ENCODE measurements at regions not wholly inside any gene's neighbourhood (a gene's known extent, or its start where the extent isn't known, plus 50 kb on each side); places are given as distances from the start of the nearest gene placed in this dataset.
"Not testable (repeated sequence)": the region's sequence is repeated elsewhere in the genome, so short reads cannot be mapped to it uniquely, and the experiment has no call there.

GRCh38 chr14:43528321-43528720, 978.8 kb downstream of the FSCB start:
- H3K4me1 ChIP-seq (ENCODE audit: control insufficient read depth, insufficient read depth, low read length, unreplicated experiment) = no peaks in the 10 kb centered on the region
- no peaks in the 10 kb centered on the region for H3K27me3 ChIP-seq (ENCODE audit: insufficient read depth, low read length)
- no peak overlapping the region for H2AFZ ChIP-seq (ENCODE audit: low read length, unreplicated experiment)
- H3K27ac ChIP-seq (ENCODE audit: low read depth, low read length) = no peak overlapping the region
- no peak overlapping the region for H3K4me3 ChIP-seq (ENCODE audit: low read depth, low read length)
- H3K36me3 ChIP-seq (ENCODE audit: insufficient read depth, low read length) = no peaks in the 10 kb centered on the region
- H3K79me2 ChIP-seq (ENCODE audit: control insufficient read depth, insufficient read depth, low read length, unreplicated experiment) = no peaks in the 10 kb centered on the region

- no peak overlapping the region for H3K27ac ChIP-seq (ENCODE audit: low read depth, low read length)
- H3K36me3 ChIP-seq (ENCODE audit: insufficient read depth, low read length) = no peaks in the 10 kb centered on the region
- no peaks in the 10 kb centered on the region for H3K27me3 ChIP-seq (ENCODE audit: insufficient read depth, low read length)
- no peak overlapping the region for H2AFZ ChIP-seq (ENCODE audit: low read length, unreplicated experiment)
- H3K4me3 ChIP-seq (ENCODE audit: low read depth, low read length) = no peak overlapping the region
- H3K4me1 ChIP-seq (ENCODE audit: control insufficient read depth, insufficient read depth, low read length, unreplicated experiment) = no peaks in the 10 kb centered on the region
- no peaks in the 10 kb centered on the region for H3K79me2 ChIP-seq (ENCODE audit: control insufficient read depth, insufficient read depth, low read length, unreplicated experiment)
Measured at GRCh38 chr14:43525658-43526057, 981.4 kb downstream of the FSCB start.

GRCh38 chr14:43522901-43523300, 984.2 kb downstream of the FSCB start:
- no peak overlapping the region for H3K27ac ChIP-seq (ENCODE audit: low read depth, low read length)
- no peaks in the 10 kb centered on the region for H3K4me1 ChIP-seq (ENCODE audit: control insufficient read depth, insufficient read depth, low read length, unreplicated experiment)
- H3K79me2 ChIP-seq (ENCODE audit: control insufficient read depth, insufficient read depth, low read length, unreplicated experiment) = no peaks in the 10 kb centered on the region
- H3K4me3 ChIP-seq (ENCODE audit: low read depth, low read length) = no peak overlapping the region
- H3K36me3 ChIP-seq (ENCODE audit: insufficient read depth, low read length) = no peaks in the 10 kb centered on the region
- no peaks in the 10 kb centered on the region for H3K27me3 ChIP-seq (ENCODE audit: insufficient read depth, low read length)
- no peak overlapping the region for H2AFZ ChIP-seq (ENCODE audit: low read length, unreplicated experiment)

- H3K27me3 ChIP-seq (ENCODE audit: insufficient read depth, low read length) = no peaks in the 10 kb centered on the region
- no peak overlapping the region for H2AFZ ChIP-seq (ENCODE audit: low read length, unreplicated experiment)
- H3K27ac ChIP-seq (ENCODE audit: low read depth, low read length) = no peak overlapping the region
Measured at GRCh38 chr14:43522191-43522590, 984.9 kb downstream of the FSCB start.

GRCh38 chr14:43503508-43503907, 1003.6 kb downstream of the FSCB start:
- no peaks in the 10 kb centered on the region for H3K79me2 ChIP-seq (ENCODE audit: control insufficient read depth, insufficient read depth, low read length, unreplicated experiment)
- no peak overlapping the region for H2AFZ ChIP-seq (ENCODE audit: low read length, unreplicated experiment)
- H3K4me3 ChIP-seq (ENCODE audit: low read depth, low read length) = no peak overlapping the region
- H3K27me3 ChIP-seq (ENCODE audit: insufficient read depth, low read length) = no peaks in the 10 kb centered on the region
- no peaks in the 10 kb centered on the region for H3K36me3 ChIP-seq (ENCODE audit: insufficient read depth, low read length)
- no peak overlapping the region for H3K27ac ChIP-seq (ENCODE audit: low read depth, low read length)
- no peaks in the 10 kb centered on the region for H3K4me1 ChIP-seq (ENCODE audit: control insufficient read depth, insufficient read depth, low read length, unreplicated experiment)

More at GRCh38 chr14:43522191-43522590, 984.9 kb downstream of the FSCB start:
- no peaks in the 10 kb centered on the region for H3K79me2 ChIP-seq (ENCODE audit: control insufficient read depth, insufficient read depth, low read length, unreplicated experiment)
- H3K4me1 ChIP-seq (ENCODE audit: control insufficient read depth, insufficient read depth, low read length, unreplicated experiment) = no peaks in the 10 kb centered on the region
- H3K4me3 ChIP-seq (ENCODE audit: low read depth, low read length) = no peak overlapping the region
- H3K36me3 ChIP-seq (ENCODE audit: insufficient read depth, low read length) = no peaks in the 10 kb centered on the region

GRCh38 chr14:43492359-43492758, 1014.7 kb downstream of the FSCB start:
- not testable (repeated sequence) for H3K27me3 ChIP-seq (ENCODE audit: insufficient read depth, low read length); H2AFZ ChIP-seq (ENCODE audit: low read length, unreplicated experiment); H3K4me1 ChIP-seq (ENCODE audit: control insufficient read depth, insufficient read depth, low read length, unreplicated experiment); H3K36me3 ChIP-seq (ENCODE audit: insufficient read depth, low read length); H3K79me2 ChIP-seq (ENCODE audit: control insufficient read depth, insufficient read depth, low read length, unreplicated experiment); H3K27ac ChIP-seq (ENCODE audit: low read depth, low read length); H3K4me3 ChIP-seq (ENCODE audit: low read depth, low read length)

GRCh38 chr14:43483415-43483814, 1023.7 kb downstream of the FSCB start:
- H3K4me1 ChIP-seq (ENCODE audit: control insufficient read depth, insufficient read depth, low read length, unreplicated experiment) = no peaks in the 10 kb centered on the region
- no peaks in the 10 kb centered on the region for H3K27me3 ChIP-seq (ENCODE audit: insufficient read depth, low read length)
- no peak overlapping the region for H3K27ac ChIP-seq (ENCODE audit: low read depth, low read length)
- no peak overlapping the region for H3K4me3 ChIP-seq (ENCODE audit: low read depth, low read length)
- H3K79me2 ChIP-seq (ENCODE audit: control insufficient read depth, insufficient read depth, low read length, unreplicated experiment) = no peaks in the 10 kb centered on the region
- H3K36me3 ChIP-seq (ENCODE audit: insufficient read depth, low read length) = no peaks in the 10 kb centered on the region
- H2AFZ ChIP-seq (ENCODE audit: low read length, unreplicated experiment) = no peak overlapping the region

GRCh38 chr14:43481864-43482263, 1025.2 kb downstream of the FSCB start:
- H3K36me3 ChIP-seq (ENCODE audit: insufficient read depth, low read length) = no peaks in the 10 kb centered on the region
- H3K4me1 ChIP-seq (ENCODE audit: control insufficient read depth, insufficient read depth, low read length, unreplicated experiment) = no peaks in the 10 kb centered on the region
- no peak overlapping the region for H3K4me3 ChIP-seq (ENCODE audit: low read depth, low read length)
- no peak overlapping the region for H3K27ac ChIP-seq (ENCODE audit: low read depth, low read length)
- H2AFZ ChIP-seq (ENCODE audit: low read length, unreplicated experiment) = no peak overlapping the region
- H3K27me3 ChIP-seq (ENCODE audit: insufficient read depth, low read length) = no peaks in the 10 kb centered on the region
- H3K79me2 ChIP-seq (ENCODE audit: control insufficient read depth, insufficient read depth, low read length, unreplicated experiment) = no peaks in the 10 kb centered on the region

GRCh38 chr14:43480976-43481375, 1026.1 kb downstream of the FSCB start:
- H3K27me3 ChIP-seq (ENCODE audit: insufficient read depth, low read length) = no peaks in the 10 kb centered on the region

GRCh38 chr14:43479596-43480195, 1027.4 kb downstream of the FSCB start:
- Histone ChIP-seq H3K4me1 (ENCODE audit: control insufficient read depth, insufficient read depth, low read length, unreplicated experiment) (no peaks in the 10 kb centered on the region), H3K27ac (ENCODE audit: low read depth, low read length) (no peak overlapping the region), H3K4me3 (ENCODE audit: low read depth, low read length) (no peak overlapping the region), H2AFZ (ENCODE audit: low read length, unreplicated experiment) (no peak overlapping the region), H3K27me3 (ENCODE audit: insufficient read depth, low read length) (no peaks in the 10 kb centered on the region), H3K36me3 (ENCODE audit: insufficient read depth, low read length) (no peaks in the 10 kb centered on the region), H3K79me2 (ENCODE audit: control insufficient read depth, insufficient read depth, low read length, unreplicated experiment) (no peaks in the 10 kb centered on the region)

More at GRCh38 chr14:43480976-43481375, 1026.1 kb downstream of the FSCB start:
- H3K36me3 ChIP-seq (ENCODE audit: insufficient read depth, low read length) = no peaks in the 10 kb centered on the region
- no peaks in the 10 kb centered on the region for H3K4me1 ChIP-seq (ENCODE audit: control insufficient read depth, insufficient read depth, low read length, unreplicated experiment)
- no peaks in the 10 kb centered on the region for H3K79me2 ChIP-seq (ENCODE audit: control insufficient read depth, insufficient read depth, low read length, unreplicated experiment)
- no peak overlapping the region for H2AFZ ChIP-seq (ENCODE audit: low read length, unreplicated experiment)
- no peak overlapping the region for H3K27ac ChIP-seq (ENCODE audit: low read depth, low read length)
- H3K4me3 ChIP-seq (ENCODE audit: low read depth, low read length) = no peak overlapping the region

GRCh38 chr14:43476822-43477221, 1030.3 kb downstream of the FSCB start:
- H3K4me1 ChIP-seq (ENCODE audit: control insufficient read depth, insufficient read depth, low read length, unreplicated experiment) = no peaks in the 10 kb centered on the region
- H3K36me3 ChIP-seq (ENCODE audit: insufficient read depth, low read length) = no peaks in the 10 kb centered on the region
- H2AFZ ChIP-seq (ENCODE audit: low read length, unreplicated experiment) = no peak overlapping the region
- H3K27ac ChIP-seq (ENCODE audit: low read depth, low read length) = no peak overlapping the region
- H3K4me3 ChIP-seq (ENCODE audit: low read depth, low read length) = no peak overlapping the region
- no peaks in the 10 kb centered on the region for H3K27me3 ChIP-seq (ENCODE audit: insufficient read depth, low read length)
- no peaks in the 10 kb centered on the region for H3K79me2 ChIP-seq (ENCODE audit: control insufficient read depth, insufficient read depth, low read length, unreplicated experiment)

All from ACC112 (cell line).